ENCODE measurements at regions not wholly inside any gene's neighbourhood (a gene's known extent, or its start where the extent isn't known, plus 50 kb on each side); places are given as distances from the start of the nearest gene placed in this dataset.

DNA sequence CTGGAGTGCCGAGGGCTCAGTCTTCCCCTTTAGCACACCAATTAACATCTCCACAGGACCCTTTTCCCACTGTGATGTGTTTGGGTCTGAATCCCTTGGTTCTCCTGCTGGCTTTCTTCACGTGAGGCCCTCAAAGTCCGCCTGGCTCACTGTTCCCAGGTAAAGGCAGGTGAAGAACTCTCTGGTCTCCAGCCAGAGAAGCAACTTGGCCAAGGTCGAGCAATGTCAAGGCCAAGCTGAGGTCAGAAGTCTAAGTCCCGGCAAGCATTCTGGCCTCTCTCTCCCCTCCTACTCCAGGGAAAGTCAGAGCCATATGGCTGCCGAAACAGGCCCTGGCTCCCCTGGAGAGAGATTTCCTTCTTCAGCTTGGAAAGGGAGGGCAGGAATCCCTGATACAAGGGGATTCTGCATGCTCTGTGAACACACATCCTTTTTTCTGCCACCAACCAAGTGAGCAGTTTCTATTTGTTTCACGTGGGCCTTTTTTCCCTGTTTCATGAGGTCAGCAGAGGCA is 61.4 kb upstream of the ESRRB start:
- peaks cover 8% of the 10 kb centered on the region for H3K4me1 Mint-ChIP-seq (ENCODE audit: low read depth)
- H3K4me3 Mint-ChIP-seq = no peak overlapping the region
- no peak overlapping the region for H3K27ac Mint-ChIP-seq
- H3K27me3 Mint-ChIP-seq = peaks cover 9% of the 10 kb centered on the region
- no peaks in the 10 kb centered on the region for H3K36me3 Mint-ChIP-seq
- no peaks in the 10 kb centered on the region for H3K9me3 Mint-ChIP-seq (ENCODE audit: low read depth)

- no peaks in the 10 kb centered on the region for H3K9me3 Mint-ChIP-seq (ENCODE audit: low read depth)
- H3K27me3 Mint-ChIP-seq = peaks cover 6% of the 10 kb centered on the region
- no peak overlapping the region for H3K4me3 Mint-ChIP-seq
- H3K4me1 Mint-ChIP-seq (ENCODE audit: low read depth) = no peaks in the 10 kb centered on the region
- no peaks in the 10 kb centered on the region for H3K36me3 Mint-ChIP-seq
- no peak overlapping the region for H3K27ac Mint-ChIP-seq
Measured at GRCh38 chr14:76320486-76320885, 55.5 kb upstream of the ESRRB start.

- peaks cover 6% of the 10 kb centered on the region for H3K27me3 Mint-ChIP-seq
- H3K9me3 Mint-ChIP-seq (ENCODE audit: low read depth) = no peaks in the 10 kb centered on the region
- no peaks in the 10 kb centered on the region for H3K36me3 Mint-ChIP-seq
- H3K4me3 Mint-ChIP-seq = no peak overlapping the region
- no peak overlapping the region for H3K27ac Mint-ChIP-seq
- no peaks in the 10 kb centered on the region for H3K4me1 Mint-ChIP-seq (ENCODE audit: low read depth)
Measured at GRCh38 chr14:76320975-76321374, 55.0 kb upstream of the ESRRB start.

- no peaks in the 10 kb centered on the region for H3K9me3 Mint-ChIP-seq (ENCODE audit: low read depth)
- peaks cover 9% of the 10 kb centered on the region for H3K27me3 Mint-ChIP-seq
- no peak overlapping the region for H3K4me3 Mint-ChIP-seq
- H3K4me1 Mint-ChIP-seq (ENCODE audit: low read depth) = no peaks in the 10 kb centered on the region
- H3K27ac Mint-ChIP-seq = no peak overlapping the region
- H3K36me3 Mint-ChIP-seq = no peaks in the 10 kb centered on the region
Measured at GRCh38 chr14:76322594-76323220, 53.2 kb upstream of the ESRRB start.

GRCh38 chr14:76323331-76324050 is 52.4 kb upstream of the ESRRB start:
- H3K9me3 Mint-ChIP-seq (ENCODE audit: low read depth) = no peaks in the 10 kb centered on the region
- H3K4me1 Mint-ChIP-seq (ENCODE audit: low read depth) = no peaks in the 10 kb centered on the region
- H3K27ac Mint-ChIP-seq = no peak overlapping the region
- peaks cover 13% of the 10 kb centered on the region for H3K27me3 Mint-ChIP-seq
- H3K4me3 Mint-ChIP-seq = no peak overlapping the region
- H3K36me3 Mint-ChIP-seq = no peaks in the 10 kb centered on the region

DNA sequence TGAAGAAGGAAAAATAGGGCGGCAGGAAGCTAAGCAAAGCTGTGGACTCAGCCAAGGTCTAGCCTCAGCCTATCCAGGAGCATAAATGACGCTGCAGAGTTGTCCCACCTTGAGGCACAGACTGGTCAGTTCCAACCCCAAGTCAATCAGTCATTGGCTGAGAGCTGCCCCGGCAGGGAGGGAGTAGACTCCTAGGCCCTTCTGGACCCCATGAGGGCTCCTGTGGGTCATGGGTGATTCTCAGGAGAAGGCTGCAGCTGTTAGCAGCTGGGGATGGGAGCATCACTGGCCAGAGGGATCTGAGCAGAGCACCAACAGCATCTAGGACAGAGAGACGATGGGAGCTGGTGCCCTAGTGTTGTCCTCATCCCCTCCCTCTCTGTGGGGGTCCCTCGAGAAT is 51.8 kb upstream of the ESRRB start:
- H3K27ac Mint-ChIP-seq = no peak overlapping the region
- no peak overlapping the region for H3K4me3 Mint-ChIP-seq
- H3K4me1 Mint-ChIP-seq (ENCODE audit: low read depth) = no peaks in the 10 kb centered on the region
- no peaks in the 10 kb centered on the region for H3K36me3 Mint-ChIP-seq
- H3K9me3 Mint-ChIP-seq (ENCODE audit: low read depth) = no peaks in the 10 kb centered on the region
- peaks cover 18% of the 10 kb centered on the region for H3K27me3 Mint-ChIP-seq

All from activated naive CD8-positive, alpha-beta T cell (primary cell).